ENCODE measurements at regions not wholly inside any gene's neighbourhood (a gene's known extent, or its start where the extent isn't known, plus 50 kb on each side); places are given as distances from the start of the nearest gene placed in this dataset.

DNA sequence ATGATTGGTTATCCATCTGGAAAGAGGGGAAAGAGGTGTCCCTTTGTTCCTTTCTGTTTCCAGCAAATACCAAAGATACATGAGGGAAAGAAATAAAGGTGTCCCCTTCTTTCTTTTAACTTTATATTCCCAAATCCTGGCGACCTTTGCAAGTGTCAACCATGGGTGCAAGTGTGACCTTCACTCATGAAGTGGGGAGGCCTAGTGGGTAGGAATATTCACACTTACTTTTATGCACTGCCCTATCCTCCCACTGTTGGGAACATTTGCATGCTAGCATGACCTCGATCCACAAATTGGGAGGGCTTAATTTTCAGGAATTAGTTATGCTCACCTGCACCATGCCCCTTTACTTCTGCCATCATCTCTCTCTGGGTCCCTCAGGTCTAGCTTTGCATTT, 70.2 kb upstream of the ZNF804A start:
- CTCF ChIA-PET, result interaction anchor here (0.5 kb wide), 1 partner anchor 63 kb away, joined by 6 read pairs; no protein-coding TSS in a partner anchor
- TF ChIP-seq NFRKB (IDR thresholded peaks at IDR 0.05), result no peak
- TF ChIP-seq ZNF384 (IDR thresholded peaks at IDR 0.05), result no peak
- TF ChIP-seq CTBP1 (IDR thresholded peaks at IDR 0.05; ENCODE audit: borderline replicate concordance), result no peak
- TF ChIP-seq, protein P1, sequence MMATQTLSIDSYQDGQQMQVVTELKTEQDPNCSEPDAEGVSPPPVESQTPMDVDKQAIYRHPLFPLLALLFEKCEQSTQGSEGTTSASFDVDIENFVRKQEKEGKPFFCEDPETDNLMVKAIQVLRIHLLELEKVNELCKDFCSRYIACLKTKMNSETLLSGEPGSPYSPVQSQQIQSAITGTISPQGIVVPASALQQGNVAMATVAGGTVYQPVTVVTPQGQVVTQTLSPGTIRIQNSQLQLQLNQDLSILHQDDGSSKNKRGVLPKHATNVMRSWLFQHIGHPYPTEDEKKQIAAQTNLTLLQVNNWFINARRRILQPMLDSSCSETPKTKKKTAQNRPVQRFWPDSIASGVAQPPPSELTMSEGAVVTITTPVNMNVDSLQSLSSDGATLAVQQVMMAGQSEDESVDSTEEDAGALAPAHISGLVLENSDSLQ (IDR thresholded peaks at IDR 0.05), result no peak
- TF ChIP-seq HDGF (IDR thresholded peaks at IDR 0.05; ENCODE audit: borderline replicate concordance), result no peak
- TF ChIP-seq SP1 (IDR thresholded peaks at IDR 0.05), result no peak
- TF ChIP-seq ELF4 (IDR thresholded peaks at IDR 0.05), result no peak
- TF ChIP-seq FOXM1 (IDR thresholded peaks at IDR 0.05; ENCODE audit: borderline replicate concordance), result no peak
- TF ChIP-seq LEF1 (IDR thresholded peaks at IDR 0.05; ENCODE audit: borderline replicate concordance), result no peak
- TF ChIP-seq FOXA1 (IDR thresholded peaks at IDR 0.05), result no peak
- TF ChIP-seq TARDBP (IDR thresholded peaks at IDR 0.05), result no peak
- no peak for TF ChIP-seq FOXK2 (IDR thresholded peaks at IDR 0.05)
- TF ChIP-seq ARNT (IDR thresholded peaks at IDR 0.05), result no peak
- TF ChIP-seq L3MBTL2 (conservative IDR thresholded peaks at IDR 0.05), result no peak
- DNase-seq (ENCODE audit: extremely low spot score), result no peak
- POLR2A ChIA-PET, result no interaction called here

DNA sequence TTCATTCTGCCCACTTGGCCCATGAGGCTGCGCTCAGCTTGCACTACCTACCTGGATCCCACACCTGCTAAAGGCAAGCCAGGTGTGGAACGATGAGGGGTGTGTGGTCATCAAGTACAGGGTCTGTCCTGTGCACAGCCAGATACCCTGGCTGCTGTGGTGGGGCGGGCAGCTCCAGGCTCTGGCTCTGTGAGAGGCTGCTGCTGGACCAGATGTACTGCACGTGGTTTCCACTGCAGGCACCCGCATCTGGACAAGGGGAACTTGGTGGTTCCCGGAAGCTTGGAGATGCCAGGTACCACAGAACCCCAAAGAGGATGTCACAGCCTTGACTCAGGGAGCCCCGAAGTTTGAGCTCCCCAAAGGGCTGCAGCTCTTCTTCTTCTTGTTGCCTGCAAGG, 68.1 kb upstream of the ZNF804A start:
- ChIA-PET CTCF (no interaction called here), POLR2A (no interaction called here)
- TF ChIP-seq CTBP1 (IDR thresholded peaks at IDR 0.05; ENCODE audit: borderline replicate concordance) (no peak), LEF1 (IDR thresholded peaks at IDR 0.05; ENCODE audit: borderline replicate concordance) (no peak), ELF4 (IDR thresholded peaks at IDR 0.05) (no peak), FOXK2 (IDR thresholded peaks at IDR 0.05) (no peak), HDGF (IDR thresholded peaks at IDR 0.05; ENCODE audit: borderline replicate concordance) (no peak), BHLHE40 (IDR thresholded peaks at IDR 0.05; ENCODE audit: borderline replicate concordance) (no peak), SP1 (IDR thresholded peaks at IDR 0.05) (no peak), FOXA1 (IDR thresholded peaks at IDR 0.05) (no peak), NFRKB (IDR thresholded peaks at IDR 0.05) (no peak), SUZ12 (IDR thresholded peaks at IDR 0.05) (no peak), TARDBP (IDR thresholded peaks at IDR 0.05) (no peak), ZNF384 (IDR thresholded peaks at IDR 0.05) (no peak), L3MBTL2 (conservative IDR thresholded peaks at IDR 0.05) (no peak)
- TF ChIP-seq, protein P1 (IDR thresholded peaks at IDR 0.05), result no peak
- DNase-seq (ENCODE audit: extremely low spot score), result no peak

DNA sequence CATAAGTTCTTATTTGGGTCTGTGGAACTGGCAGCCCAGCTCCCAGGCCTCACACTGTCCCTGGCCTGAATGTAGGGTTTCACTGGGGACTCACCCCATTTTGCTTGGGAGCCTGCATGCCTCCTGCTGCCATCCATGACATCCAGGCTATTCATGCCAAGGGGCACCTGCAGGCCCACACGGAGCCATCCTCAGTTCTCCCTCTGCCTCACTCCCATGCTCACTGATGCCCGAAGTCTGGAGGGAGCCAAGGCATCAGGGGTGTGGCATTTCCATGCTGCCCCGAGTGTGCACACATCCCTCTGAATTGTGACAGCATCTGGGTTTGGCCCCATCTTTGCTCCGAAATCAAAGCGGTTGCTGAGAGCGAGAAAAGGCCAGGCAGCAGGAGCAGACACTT, 67.4 kb upstream of the ZNF804A start:
- no peak for DNase-seq (ENCODE audit: extremely low spot score)
- TF ChIP-seq FOXA1 (IDR thresholded peaks at IDR 0.05), result no peak
- TF ChIP-seq TARDBP (IDR thresholded peaks at IDR 0.05), result no peak
- no peak for TF ChIP-seq NFRKB (IDR thresholded peaks at IDR 0.05)
- TF ChIP-seq HDGF (IDR thresholded peaks at IDR 0.05; ENCODE audit: borderline replicate concordance), result no peak
- TF ChIP-seq ELF4 (IDR thresholded peaks at IDR 0.05), result no peak
- TF ChIP-seq SP1 (IDR thresholded peaks at IDR 0.05), result no peak
- no peak for TF ChIP-seq BHLHE40 (IDR thresholded peaks at IDR 0.05; ENCODE audit: borderline replicate concordance)
- no peak for TF ChIP-seq SUZ12 (IDR thresholded peaks at IDR 0.05)
- no peak for TF ChIP-seq FOXM1 (IDR thresholded peaks at IDR 0.05; ENCODE audit: borderline replicate concordance)
- ChIA-PET POLR2A (no interaction called here), CTCF (no interaction called here)

DNA sequence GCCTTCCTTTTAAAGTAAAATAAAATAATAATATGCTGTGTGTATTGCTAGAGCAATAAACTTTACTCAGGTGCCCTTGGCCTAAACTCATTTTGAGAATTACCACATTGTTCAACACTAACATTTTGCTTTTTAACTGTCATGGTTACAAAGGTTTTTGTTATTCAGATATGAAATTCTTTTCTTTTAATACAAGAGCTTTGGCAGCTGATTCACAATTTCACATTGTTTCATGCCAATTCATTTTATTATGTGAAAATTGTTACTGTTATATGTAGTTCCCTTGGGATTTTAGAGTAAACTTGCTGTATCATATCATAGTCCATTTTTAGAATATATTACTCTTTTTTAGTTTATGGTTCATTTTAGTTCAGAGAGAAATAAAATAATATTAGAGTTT, 65.8 kb upstream of the ZNF804A start:
- DNase-seq (ENCODE audit: extremely low spot score), result no peak
- POLR2A ChIA-PET, result no interaction called here
- TF ChIP-seq L3MBTL2 (conservative IDR thresholded peaks at IDR 0.05) (no peak), LEF1 (IDR thresholded peaks at IDR 0.05; ENCODE audit: borderline replicate concordance) (no peak), ZNF384 (IDR thresholded peaks at IDR 0.05) (no peak), HDGF (IDR thresholded peaks at IDR 0.05; ENCODE audit: borderline replicate concordance) (no peak), ELF4 (IDR thresholded peaks at IDR 0.05) (no peak), SUZ12 (IDR thresholded peaks at IDR 0.05) (no peak), NFRKB (IDR thresholded peaks at IDR 0.05) (no peak), FOXK2 (IDR thresholded peaks at IDR 0.05) (no peak), FOXM1 (IDR thresholded peaks at IDR 0.05; ENCODE audit: borderline replicate concordance) (no peak)
- TF ChIP-seq, protein P1 (IDR thresholded peaks at IDR 0.05), result no peak
- CTCF ChIA-PET, result interaction anchor here (0.5 kb wide), 1 partner anchor 492 kb away, joined by 3 read pairs; no protein-coding TSS in a partner anchor

DNA sequence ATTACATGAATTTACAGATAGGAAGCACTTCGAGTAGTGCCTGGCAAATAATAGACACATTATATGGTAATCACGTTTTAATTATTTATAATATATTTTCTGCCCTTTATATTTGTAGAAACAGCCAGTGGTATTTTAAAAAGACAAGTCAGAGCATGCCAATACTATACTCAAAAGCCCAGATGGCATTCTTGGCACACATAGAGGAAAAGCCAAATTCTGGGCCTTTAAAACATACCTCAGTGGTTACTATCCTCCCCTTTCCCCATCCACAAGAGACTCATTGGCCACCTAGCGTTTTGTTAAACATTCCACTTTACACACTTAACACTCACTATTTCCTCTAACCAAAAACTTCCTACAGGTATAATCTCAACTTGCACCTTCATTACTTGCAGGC, 63.3 kb upstream of the ZNF804A start:
- TF ChIP-seq BHLHE40 (IDR thresholded peaks at IDR 0.05; ENCODE audit: borderline replicate concordance), result no peak
- POLR2A ChIA-PET, result no interaction called here
- no peak for DNase-seq (ENCODE audit: extremely low spot score)
- CTCF ChIA-PET, result no interaction called here

DNA sequence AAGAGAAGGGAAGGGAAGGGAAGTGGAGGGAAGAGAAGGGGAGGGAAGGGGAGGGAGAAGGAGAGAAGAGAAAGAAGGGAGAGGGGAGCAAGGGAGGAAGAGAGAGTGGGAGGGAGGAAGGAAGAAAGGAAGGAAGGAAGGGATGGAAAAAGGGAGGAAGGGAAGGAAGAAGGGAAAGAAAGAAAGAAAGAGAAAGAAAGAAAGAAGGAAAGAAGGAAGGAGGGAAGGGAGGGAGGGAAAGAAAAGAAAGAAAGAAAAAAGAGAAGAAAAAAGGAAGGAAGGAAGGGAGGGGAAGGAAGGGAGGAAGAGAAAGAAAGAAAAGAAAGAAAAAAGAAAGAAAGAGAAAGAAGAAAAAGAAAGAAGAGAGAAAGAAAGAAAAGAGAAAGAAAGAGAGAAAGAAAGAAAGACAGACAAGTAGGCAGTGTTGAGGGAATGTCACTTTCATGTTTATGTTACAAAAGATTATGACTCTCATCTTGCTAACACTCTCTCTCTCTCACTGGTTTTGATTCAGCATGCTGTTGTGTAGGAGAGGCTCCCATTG, 58.0 kb upstream of the ZNF804A start:
- no peak for DNase-seq (ENCODE audit: extremely low spot score)
- ChIA-PET POLR2A (no interaction called here), CTCF (no interaction called here)
- TF ChIP-seq BHLHE40 (IDR thresholded peaks at IDR 0.05; ENCODE audit: borderline replicate concordance) (no peak), SP1 (IDR thresholded peaks at IDR 0.05) (no peak), NFRKB (IDR thresholded peaks at IDR 0.05) (no peak)

DNA sequence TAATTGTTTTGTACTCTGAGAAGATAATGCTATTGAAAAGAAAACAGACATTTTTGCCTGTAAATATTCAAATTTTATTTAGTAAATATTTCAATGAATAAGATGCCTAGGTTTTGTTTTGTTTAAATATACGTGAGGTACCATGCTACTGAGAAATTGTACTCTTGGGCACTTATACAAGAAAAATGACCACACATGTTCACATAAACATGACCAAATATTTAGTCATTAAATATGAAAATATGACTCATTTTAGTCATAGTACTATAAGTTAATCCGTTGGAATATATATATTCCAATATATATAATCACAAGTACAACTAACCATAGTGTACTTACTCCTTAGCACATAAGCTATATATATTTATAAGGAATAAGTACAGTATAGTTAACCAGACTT, 56.7 kb upstream of the ZNF804A start:
- ChIA-PET CTCF (no interaction called here), POLR2A (no interaction called here)
- no peak for TF ChIP-seq FOXK2 (IDR thresholded peaks at IDR 0.05)
- TF ChIP-seq SUZ12 (IDR thresholded peaks at IDR 0.05), result no peak
- TF ChIP-seq SP1 (IDR thresholded peaks at IDR 0.05), result no peak
- no peak for TF ChIP-seq TARDBP (IDR thresholded peaks at IDR 0.05)
- TF ChIP-seq HDGF (IDR thresholded peaks at IDR 0.05; ENCODE audit: borderline replicate concordance), result no peak
- TF ChIP-seq ELF4 (IDR thresholded peaks at IDR 0.05), result no peak
- TF ChIP-seq L3MBTL2 (conservative IDR thresholded peaks at IDR 0.05), result no peak
- TF ChIP-seq CTBP1 (IDR thresholded peaks at IDR 0.05; ENCODE audit: borderline replicate concordance), result no peak
- no peak for DNase-seq (ENCODE audit: extremely low spot score)
